GM10266 (cell line): ENCODE measurements at regions not wholly inside any gene's neighbourhood (a gene's known extent, or its start where the extent isn't known, plus 50 kb on each side); places are given as distances from the start of the nearest gene placed in this dataset.

Source experiments
- DNase-seq: peaks from one replicate; pipeline ENCODE4 v3.0.0; 2012; ENCODE audit errors: extremely low spot score
- TF ChIP-seq, protein P1 (sequence below): IDR thresholded peaks from 2 replicates; pipeline ENCODE4 v1.5.1; 2012; ENCODE audit warnings: mild to moderate bottlenecking, low read depth; ENCODE audit not compliant: control insufficient read depth, insufficient read depth; ENCODE audit errors: missing control alignments

DNA sequence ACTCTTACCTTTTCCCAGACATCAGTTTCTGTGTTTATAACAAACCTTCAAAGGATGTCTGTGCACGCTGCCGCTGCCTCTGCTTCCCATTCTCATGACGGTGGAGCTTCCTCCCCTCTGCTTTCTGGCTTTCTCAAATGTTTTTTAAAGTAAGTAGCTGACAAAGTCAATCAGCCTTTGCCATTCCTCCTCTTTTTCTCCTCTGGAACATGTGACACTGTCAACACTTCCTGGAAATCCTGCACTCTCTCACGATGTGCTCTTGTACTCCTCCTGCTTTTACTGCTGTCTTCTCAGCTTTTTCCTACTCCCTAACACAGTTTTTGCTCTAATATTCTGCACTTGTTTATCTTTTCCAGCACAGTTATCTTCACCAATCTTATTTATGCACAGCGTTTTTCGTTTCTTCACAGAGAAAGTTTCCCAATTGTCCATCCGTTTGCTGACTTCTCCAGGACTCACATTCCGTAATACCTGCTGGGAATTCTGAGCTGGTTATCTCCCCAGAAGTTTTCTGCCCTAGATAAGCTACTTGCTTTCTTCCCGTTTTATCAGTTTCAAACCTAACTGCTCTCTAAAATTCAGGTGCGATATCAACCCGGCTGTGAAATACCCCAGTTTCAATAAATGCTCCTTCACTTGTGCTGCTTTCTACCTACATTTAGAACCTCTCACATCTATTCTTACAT, 465.6 kb upstream of the AGA start:
- TF ChIP-seq, protein P1, sequence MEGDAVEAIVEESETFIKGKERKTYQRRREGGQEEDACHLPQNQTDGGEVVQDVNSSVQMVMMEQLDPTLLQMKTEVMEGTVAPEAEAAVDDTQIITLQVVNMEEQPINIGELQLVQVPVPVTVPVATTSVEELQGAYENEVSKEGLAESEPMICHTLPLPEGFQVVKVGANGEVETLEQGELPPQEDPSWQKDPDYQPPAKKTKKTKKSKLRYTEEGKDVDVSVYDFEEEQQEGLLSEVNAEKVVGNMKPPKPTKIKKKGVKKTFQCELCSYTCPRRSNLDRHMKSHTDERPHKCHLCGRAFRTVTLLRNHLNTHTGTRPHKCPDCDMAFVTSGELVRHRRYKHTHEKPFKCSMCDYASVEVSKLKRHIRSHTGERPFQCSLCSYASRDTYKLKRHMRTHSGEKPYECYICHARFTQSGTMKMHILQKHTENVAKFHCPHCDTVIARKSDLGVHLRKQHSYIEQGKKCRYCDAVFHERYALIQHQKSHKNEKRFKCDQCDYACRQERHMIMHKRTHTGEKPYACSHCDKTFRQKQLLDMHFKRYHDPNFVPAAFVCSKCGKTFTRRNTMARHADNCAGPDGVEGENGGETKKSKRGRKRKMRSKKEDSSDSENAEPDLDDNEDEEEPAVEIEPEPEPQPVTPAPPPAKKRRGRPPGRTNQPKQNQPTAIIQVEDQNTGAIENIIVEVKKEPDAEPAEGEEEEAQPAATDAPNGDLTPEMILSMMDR = no peak
- no peak for DNase-seq

DNA sequence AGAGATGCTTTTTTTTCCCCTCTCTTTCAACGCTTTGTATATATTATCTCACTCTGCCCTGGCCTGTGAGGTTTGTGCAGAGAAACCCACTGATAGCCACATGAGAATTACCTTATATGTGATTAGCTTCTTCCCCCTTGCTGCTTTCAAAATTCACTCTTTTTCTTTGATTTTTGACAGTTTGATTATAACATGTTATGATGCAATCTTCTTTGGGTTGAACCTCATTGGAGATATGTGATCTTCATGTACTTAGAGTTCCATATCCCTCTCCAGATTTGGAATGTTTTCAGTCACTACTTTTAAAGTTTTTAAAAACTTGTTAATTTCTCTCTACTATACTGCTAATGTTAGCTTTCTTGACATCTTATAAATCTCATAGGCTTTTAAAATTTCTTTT, 479.5 kb upstream of the AGA start:
- TF ChIP-seq, protein P1 = no peak
- no peak for DNase-seq

- TF ChIP-seq, protein P1 = no peak
- no peak for DNase-seq
Measured at GRCh38 chr4:177923888-177924287, 481.7 kb upstream of the AGA start.

DNA sequence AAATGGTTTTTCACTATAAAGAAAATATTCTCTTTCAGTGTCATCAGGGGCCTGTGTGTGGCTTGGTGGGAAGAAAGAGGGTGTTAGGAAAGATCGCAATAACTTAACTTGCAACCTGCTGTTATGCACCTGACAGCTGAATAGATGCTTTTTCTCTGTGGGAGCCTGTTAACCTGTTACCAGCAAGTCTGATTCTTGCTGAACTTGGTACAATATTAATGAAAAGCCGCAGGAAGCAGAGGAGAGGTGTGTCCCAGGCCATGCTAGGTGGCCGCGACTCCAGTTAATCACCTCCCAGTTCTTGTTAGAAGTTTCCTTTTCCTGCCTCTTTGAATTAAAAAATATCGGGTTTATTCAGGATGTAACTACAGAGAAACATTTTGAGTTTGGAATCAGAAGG, 494.8 kb upstream of the AGA start:
- TF ChIP-seq, protein P1 = no peak
- no peak for DNase-seq

DNA sequence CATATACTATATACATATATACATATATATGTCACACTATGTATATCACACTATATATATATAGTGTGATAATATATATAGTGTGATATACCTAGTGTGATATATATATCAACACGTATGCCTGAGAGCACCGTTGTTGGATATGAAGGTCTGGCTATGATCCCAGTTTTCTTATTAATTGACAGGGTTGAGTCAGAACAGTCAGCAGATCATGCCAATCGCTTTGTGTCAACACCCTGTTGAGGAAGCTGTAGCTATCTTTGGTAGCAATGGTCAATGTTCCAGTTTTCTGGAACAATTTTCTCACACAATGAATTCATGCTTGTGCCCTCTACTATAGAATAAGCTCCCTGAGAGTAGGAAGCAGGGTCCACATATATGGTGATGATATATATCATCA, 496.0 kb upstream of the AGA start:
- TF ChIP-seq, protein P1 = no peak
- DNase-seq = no peak

- TF ChIP-seq, protein P1 = no peak
- no peak for DNase-seq
Measured at GRCh38 chr4:177945268-177945667, 503.0 kb upstream of the AGA start.

DNA sequence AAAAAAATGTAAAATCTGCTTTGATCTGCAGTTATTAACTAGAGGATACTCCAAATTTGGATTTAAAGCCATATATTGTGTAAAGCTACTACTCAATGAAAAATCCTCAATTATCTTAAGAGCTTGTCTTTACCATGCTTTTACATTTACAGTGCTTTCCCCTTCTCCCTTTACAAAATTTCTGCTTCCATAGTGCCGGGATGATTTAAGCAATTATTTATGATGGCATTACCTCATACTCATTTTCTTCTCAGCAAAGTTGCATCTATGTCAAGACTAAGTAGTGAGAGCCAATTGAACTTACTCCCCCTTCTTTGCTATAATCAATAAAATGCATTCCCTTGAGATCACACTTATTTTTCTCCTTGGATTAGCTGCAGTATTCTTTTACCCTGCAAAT, 505.4 kb upstream of the AGA start:
- TF ChIP-seq, protein P1 = no peak
- DNase-seq = no peak
